HCT116 (cell line): ENCODE measurements at regions not wholly inside any gene's neighbourhood (a gene's known extent, or its start where the extent isn't known, plus 50 kb on each side); places are given as distances from the start of the nearest gene placed in this dataset.

Experiments
- CEBPB ChIP-seq: IDR thresholded peaks from 2 replicates; pipeline ENCODE4 v1.6.1; 2012; ENCODE audit warnings: low read depth
- EZH2 ChIP-seq: fragments of 200-600 bp; sonication (generic); IDR thresholded peaks from 2 replicates; pipeline ENCODE4 v1.6.1; 2017; ENCODE audit warnings: antibody characterized with exemption, mixed run types
- POLR2A ChIP-seq: IDR thresholded peaks from 2 replicates; pipeline ENCODE4 v1.7.0; 2011; ENCODE audit warnings: borderline replicate concordance; ENCODE audit not compliant: insufficient read depth, insufficient read length; ENCODE audit errors: extremely low read depth
- POLR2AphosphoS5 ChIP-seq: IDR thresholded peaks from 2 replicates; pipeline ENCODE4 v1.6.1; 2011; ENCODE audit warnings: mild to moderate bottlenecking, low read depth, low read length, moderate library complexity
- ZNF274 ChIP-seq: fragments of 200-500 bp; sonication (Bioruptor generic); IDR thresholded peaks from 2 replicates; pipeline ENCODE4 v1.6.1; 2014; ENCODE audit warnings: mild to moderate bottlenecking, low read depth, low read length, inconsistent platforms
- TF ChIP-seq, protein P1 (sequence below), 3 experiments: fragments of 200-600 bp in 1 of 3; sonication (generic) in 1 of 3; IDR thresholded peaks in 2 of 3; conservative IDR thresholded peaks in 1 of 3; 2 replicates each; pipeline ENCODE4 v1.5.1; 2012 to 2017; ENCODE audit warnings: low read depth in 2 of 3, low read length in 2 of 3, antibody characterized with exemption in 1 of 3, borderline replicate concordance in 1 of 3, control low read depth in 1 of 3, mild to moderate bottlenecking in 1 of 3, mixed read lengths in 1 of 3, mixed run types in 1 of 3, moderate library complexity in 1 of 3; ENCODE audit not compliant: insufficient read depth in 1 of 3

DNA sequence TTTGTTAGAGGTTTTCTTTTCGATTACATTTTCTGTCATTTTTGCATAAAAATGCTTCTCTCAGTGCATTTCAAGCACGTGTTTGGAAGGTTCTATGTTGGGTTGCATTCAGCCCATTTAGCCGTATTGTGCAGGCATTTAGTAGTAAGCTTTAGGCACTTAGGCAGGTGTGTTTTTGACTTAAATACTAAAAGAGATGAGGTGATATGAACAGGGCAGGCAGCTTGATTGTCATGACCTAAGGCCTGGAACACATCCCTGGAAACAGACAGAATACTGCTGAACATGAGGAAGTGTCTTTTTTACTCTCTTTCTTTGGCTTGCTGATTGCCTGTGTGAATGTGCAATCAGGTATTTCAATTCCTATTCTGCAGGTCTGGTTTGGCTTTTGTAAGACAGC, 610.5 kb upstream of the MAN1A1 start:
- TF ChIP-seq CEBPB (no peak), POLR2AphosphoS5 (no peak), POLR2A (no peak), EZH2 (no peak), ZNF274 (no peak)
- TF ChIP-seq, protein P1, sequence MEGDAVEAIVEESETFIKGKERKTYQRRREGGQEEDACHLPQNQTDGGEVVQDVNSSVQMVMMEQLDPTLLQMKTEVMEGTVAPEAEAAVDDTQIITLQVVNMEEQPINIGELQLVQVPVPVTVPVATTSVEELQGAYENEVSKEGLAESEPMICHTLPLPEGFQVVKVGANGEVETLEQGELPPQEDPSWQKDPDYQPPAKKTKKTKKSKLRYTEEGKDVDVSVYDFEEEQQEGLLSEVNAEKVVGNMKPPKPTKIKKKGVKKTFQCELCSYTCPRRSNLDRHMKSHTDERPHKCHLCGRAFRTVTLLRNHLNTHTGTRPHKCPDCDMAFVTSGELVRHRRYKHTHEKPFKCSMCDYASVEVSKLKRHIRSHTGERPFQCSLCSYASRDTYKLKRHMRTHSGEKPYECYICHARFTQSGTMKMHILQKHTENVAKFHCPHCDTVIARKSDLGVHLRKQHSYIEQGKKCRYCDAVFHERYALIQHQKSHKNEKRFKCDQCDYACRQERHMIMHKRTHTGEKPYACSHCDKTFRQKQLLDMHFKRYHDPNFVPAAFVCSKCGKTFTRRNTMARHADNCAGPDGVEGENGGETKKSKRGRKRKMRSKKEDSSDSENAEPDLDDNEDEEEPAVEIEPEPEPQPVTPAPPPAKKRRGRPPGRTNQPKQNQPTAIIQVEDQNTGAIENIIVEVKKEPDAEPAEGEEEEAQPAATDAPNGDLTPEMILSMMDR (IDR thresholded peaks at IDR 0.05 in 2 of 3, conservative IDR thresholded peaks at IDR 0.05 in 1 of 3; ENCODE audit: borderline replicate concordance in 1 of 3, insufficient read depth in 1 of 3, low read depth in 2 of 3, low read length in 2 of 3) = no peak
